ENCODE measurements at regions not wholly inside any gene's neighbourhood (a gene's known extent, or its start where the extent isn't known, plus 50 kb on each side); places are given as distances from the start of the nearest gene placed in this dataset.

GRCh38 chr13:36530050-36530789 lies 97.9 kb downstream of the CCNA1 start:
- DNase-seq (ENCODE audit: low read depth) = peak; percentile 19
- H3K9ac ChIP-seq (ENCODE audit: low read length) = no peak overlapping the region
- peaks cover 9% of the 10 kb centered on the region for H3K4me1 ChIP-seq (ENCODE audit: control insufficient read depth, insufficient read depth, low read length)
- no peak overlapping the region for H3K4me3 ChIP-seq (ENCODE audit: low read length)
- H3K36me3 ChIP-seq (ENCODE audit: control insufficient read depth, insufficient read depth, low read length, severe bottlenecking) = no peaks in the 10 kb centered on the region
- H3K27me3 ChIP-seq (replicated peaks; ENCODE audit: control insufficient read depth, insufficient read depth, low read length) = peaks cover 14% of the 10 kb centered on the region
- peaks cover 7% of the 10 kb centered on the region for H3K9me3 ChIP-seq (ENCODE audit: control insufficient read depth, low read length)

GRCh38 chr13:36530861-36531590 lies 98.7 kb downstream of the CCNA1 start:
- Histone ChIP-seq H3K4me1 (ENCODE audit: control insufficient read depth, insufficient read depth, low read length) (peaks cover 9% of the 10 kb centered on the region), H3K9ac (ENCODE audit: low read length) (no peak overlapping the region), H3K4me3 (ENCODE audit: low read length) (no peak overlapping the region), H3K36me3 (ENCODE audit: control insufficient read depth, insufficient read depth, low read length, severe bottlenecking) (no peaks in the 10 kb centered on the region), H3K9me3 (ENCODE audit: control insufficient read depth, low read length) (peaks cover 6% of the 10 kb centered on the region), H3K27me3 (replicated peaks; ENCODE audit: control insufficient read depth, insufficient read depth, low read length) (peaks cover 14% of the 10 kb centered on the region)
- DNase-seq (ENCODE audit: low read depth) = no peak

GRCh38 chr13:36531746-36532486 lies 99.6 kb downstream of the CCNA1 start:
- Histone ChIP-seq H3K36me3 (ENCODE audit: control insufficient read depth, insufficient read depth, low read length, severe bottlenecking) (no peaks in the 10 kb centered on the region), H3K9me3 (ENCODE audit: control insufficient read depth, low read length) (no peaks in the 10 kb centered on the region), H3K9ac (ENCODE audit: low read length) (no peak overlapping the region), H3K4me3 (ENCODE audit: low read length) (no peak overlapping the region), H3K27me3 (replicated peaks; ENCODE audit: control insufficient read depth, insufficient read depth, low read length) (peaks cover 14% of the 10 kb centered on the region), H3K4me1 (ENCODE audit: control insufficient read depth, insufficient read depth, low read length) (peaks cover 9% of the 10 kb centered on the region)
- peak; percentile 27 for DNase-seq (ENCODE audit: low read depth)

- Histone ChIP-seq H3K36me3 (ENCODE audit: control insufficient read depth, insufficient read depth, low read length, severe bottlenecking) (no peaks in the 10 kb centered on the region), H3K9ac (ENCODE audit: low read length) (no peak overlapping the region), H3K9me3 (ENCODE audit: control insufficient read depth, low read length) (peaks cover 5% of the 10 kb centered on the region), H3K27me3 (replicated peaks; ENCODE audit: control insufficient read depth, insufficient read depth, low read length) (peaks cover 8% of the 10 kb centered on the region), H3K4me3 (ENCODE audit: low read length) (no peak overlapping the region), H3K4me1 (ENCODE audit: control insufficient read depth, insufficient read depth, low read length) (peaks cover 9% of the 10 kb centered on the region)
- DNase-seq (ENCODE audit: low read depth) = no peak
These were observed 101.5 kb downstream of the CCNA1 start for GRCh38 chr13:36533806-36534205.

GRCh38 chr13:36536546-36536945 lies 104.3 kb downstream of the CCNA1 start:
- Histone ChIP-seq H3K4me3 (ENCODE audit: low read length) (no peak overlapping the region), H3K27me3 (replicated peaks; ENCODE audit: control insufficient read depth, insufficient read depth, low read length) (no peaks in the 10 kb centered on the region), H3K9ac (ENCODE audit: low read length) (no peak overlapping the region), H3K36me3 (ENCODE audit: control insufficient read depth, insufficient read depth, low read length, severe bottlenecking) (no peaks in the 10 kb centered on the region), H3K9me3 (ENCODE audit: control insufficient read depth, low read length) (peaks cover 14% of the 10 kb centered on the region), H3K4me1 (ENCODE audit: control insufficient read depth, insufficient read depth, low read length) (peaks cover 2% of the 10 kb centered on the region)
- no peak for DNase-seq (ENCODE audit: low read depth)

- DNase-seq (ENCODE audit: low read depth) = no peak
These were observed 111.4 kb downstream of the CCNA1 start for GRCh38 chr13:36543671-36544070.

GRCh38 chr13:36548129-36548528 lies 115.8 kb downstream of the CCNA1 start:
- no peaks in the 10 kb centered on the region for H3K36me3 ChIP-seq (ENCODE audit: control insufficient read depth, insufficient read depth, low read length, severe bottlenecking)
- no peak overlapping the region for H3K9ac ChIP-seq (ENCODE audit: low read length)
- H3K27me3 ChIP-seq (replicated peaks; ENCODE audit: control insufficient read depth, insufficient read depth, low read length) = peaks cover 30% of the 10 kb centered on the region
- H3K4me3 ChIP-seq (ENCODE audit: low read length) = no peak overlapping the region
- no peak for DNase-seq (ENCODE audit: low read depth)
- no peaks in the 10 kb centered on the region for H3K9me3 ChIP-seq (ENCODE audit: control insufficient read depth, low read length)
- peaks cover 15% of the 10 kb centered on the region for H3K4me1 ChIP-seq (ENCODE audit: control insufficient read depth, insufficient read depth, low read length)

More at GRCh38 chr13:36543671-36544070, 111.4 kb downstream of the CCNA1 start:
- H3K36me3 ChIP-seq (ENCODE audit: control insufficient read depth, insufficient read depth, low read length, severe bottlenecking) = no peaks in the 10 kb centered on the region
- no peak overlapping the region for H3K4me3 ChIP-seq (ENCODE audit: low read length)
- H3K4me1 ChIP-seq (ENCODE audit: control insufficient read depth, insufficient read depth, low read length) = no peaks in the 10 kb centered on the region
- H3K27me3 ChIP-seq (replicated peaks; ENCODE audit: control insufficient read depth, insufficient read depth, low read length) = peaks cover 22% of the 10 kb centered on the region
- peaks cover 11% of the 10 kb centered on the region for H3K9me3 ChIP-seq (ENCODE audit: control insufficient read depth, low read length)
- H3K9ac ChIP-seq (ENCODE audit: low read length) = no peak overlapping the region

GRCh38 chr13:36549126-36549702 lies 116.9 kb downstream of the CCNA1 start:
- no peak for DNase-seq (ENCODE audit: low read depth)
- peaks cover 23% of the 10 kb centered on the region for H3K27me3 ChIP-seq (replicated peaks; ENCODE audit: control insufficient read depth, insufficient read depth, low read length)
- peaks cover 19% of the 10 kb centered on the region for H3K4me1 ChIP-seq (ENCODE audit: control insufficient read depth, insufficient read depth, low read length)
- no peaks in the 10 kb centered on the region for H3K36me3 ChIP-seq (ENCODE audit: control insufficient read depth, insufficient read depth, low read length, severe bottlenecking)
- no peaks in the 10 kb centered on the region for H3K9me3 ChIP-seq (ENCODE audit: control insufficient read depth, low read length)
- no peak overlapping the region for H3K9ac ChIP-seq (ENCODE audit: low read length)
- no peak overlapping the region for H3K4me3 ChIP-seq (ENCODE audit: low read length)

- Histone ChIP-seq H3K4me1 (ENCODE audit: control insufficient read depth, insufficient read depth, low read length) (peaks cover 19% of the 10 kb centered on the region), H3K9ac (ENCODE audit: low read length) (no peak overlapping the region), H3K27me3 (replicated peaks; ENCODE audit: control insufficient read depth, insufficient read depth, low read length) (peaks cover 23% of the 10 kb centered on the region), H3K4me3 (ENCODE audit: low read length) (no peak overlapping the region), H3K9me3 (ENCODE audit: control insufficient read depth, low read length) (no peaks in the 10 kb centered on the region), H3K36me3 (ENCODE audit: control insufficient read depth, insufficient read depth, low read length, severe bottlenecking) (no peaks in the 10 kb centered on the region)
- no peak for DNase-seq (ENCODE audit: low read depth)
These were observed 117.5 kb downstream of the CCNA1 start for GRCh38 chr13:36549755-36550154.

- no peak overlapping the region for H3K4me3 ChIP-seq (ENCODE audit: low read length)
- peaks cover 19% of the 10 kb centered on the region for H3K4me1 ChIP-seq (ENCODE audit: control insufficient read depth, insufficient read depth, low read length)
- no peak overlapping the region for H3K9ac ChIP-seq (ENCODE audit: low read length)
- peaks cover 20% of the 10 kb centered on the region for H3K27me3 ChIP-seq (replicated peaks; ENCODE audit: control insufficient read depth, insufficient read depth, low read length)
- H3K36me3 ChIP-seq (ENCODE audit: control insufficient read depth, insufficient read depth, low read length, severe bottlenecking) = no peaks in the 10 kb centered on the region
- H3K9me3 ChIP-seq (ENCODE audit: control insufficient read depth, low read length) = no peaks in the 10 kb centered on the region
- no peak for DNase-seq (ENCODE audit: low read depth)
These were observed 117.9 kb downstream of the CCNA1 start for GRCh38 chr13:36550177-36550576.

- peaks cover 12% of the 10 kb centered on the region for H3K27me3 ChIP-seq (replicated peaks; ENCODE audit: control insufficient read depth, insufficient read depth, low read length)
- no peaks in the 10 kb centered on the region for H3K9me3 ChIP-seq (ENCODE audit: control insufficient read depth, low read length)
- no peak overlapping the region for H3K4me3 ChIP-seq (ENCODE audit: low read length)
- no peaks in the 10 kb centered on the region for H3K36me3 ChIP-seq (ENCODE audit: control insufficient read depth, insufficient read depth, low read length, severe bottlenecking)
- DNase-seq (ENCODE audit: low read depth) = no peak
- peaks cover 19% of the 10 kb centered on the region for H3K4me1 ChIP-seq (ENCODE audit: control insufficient read depth, insufficient read depth, low read length)
- H3K9ac ChIP-seq (ENCODE audit: low read length) = no peak overlapping the region
These were observed 119.2 kb downstream of the CCNA1 start for GRCh38 chr13:36551445-36551844.
